ENCODE measurements at regions not wholly inside any gene's neighbourhood (a gene's known extent, or its start where the extent isn't known, plus 50 kb on each side); places are given as distances from the start of the nearest gene placed in this dataset.

- Histone ChIP-seq H3K4me1 (ENCODE audit: control insufficient read depth, insufficient read depth, low read length) (no peaks in the 10 kb centered on the region), H3K27me3 (ENCODE audit: control insufficient read depth, insufficient read depth, low read length) (no peaks in the 10 kb centered on the region), H3K9me3 (ENCODE audit: control insufficient read depth, insufficient read depth, low read depth, low read length) (no peaks in the 10 kb centered on the region), H3K4me3 (ENCODE audit: low read depth in 2 of 2, low read length in 2 of 2) (no peak overlapping the region), H3K36me3 (ENCODE audit: control insufficient read depth, insufficient read depth, low read length) (no peaks in the 10 kb centered on the region), H3K27ac (ENCODE audit: low read length) (no peak overlapping the region)
- TF ChIP-seq TCF7L2 (IDR thresholded peaks at IDR 0.05; ENCODE audit: low read depth, low read length) (no peak), SIN3A (IDR thresholded peaks at IDR 0.05; ENCODE audit: borderline replicate concordance, insufficient read depth, low read depth, low read length) (no peak), REST (IDR thresholded peaks at IDR 0.05; ENCODE audit: insufficient read depth in 1 of 2, low read depth in 2 of 2, low read length in 1 of 2) (no peak), CTCF (IDR thresholded peaks at IDR 0.05) (no peak), POLR2AphosphoS5 (IDR thresholded peaks at IDR 0.05; ENCODE audit: low read depth, low read length) (no peak)
- in situ Hi-C loops (cut with HindIII; ENCODE audit: low pct_unique_long_range_greater_than_20kb, low sequenced_read_pairs) (no loop called here), intact Hi-C loops (cut with micrococcal nuclease; ENCODE audit: unreplicated experiment) (no loop called here)
- BruUV-seq (replicated peaks), result no TSS peak
- no peak for ATAC-seq
- POLR2A ChIA-PET, result no interaction called here
- DNase-seq (ENCODE audit: low read depth, low spot score), result no peak
- CTCF ChIA-PET, result no interaction called here
These were observed 554.6 kb upstream of the RIOK2 start for GRCh38 chr5:97737608-97738007.

DNA sequence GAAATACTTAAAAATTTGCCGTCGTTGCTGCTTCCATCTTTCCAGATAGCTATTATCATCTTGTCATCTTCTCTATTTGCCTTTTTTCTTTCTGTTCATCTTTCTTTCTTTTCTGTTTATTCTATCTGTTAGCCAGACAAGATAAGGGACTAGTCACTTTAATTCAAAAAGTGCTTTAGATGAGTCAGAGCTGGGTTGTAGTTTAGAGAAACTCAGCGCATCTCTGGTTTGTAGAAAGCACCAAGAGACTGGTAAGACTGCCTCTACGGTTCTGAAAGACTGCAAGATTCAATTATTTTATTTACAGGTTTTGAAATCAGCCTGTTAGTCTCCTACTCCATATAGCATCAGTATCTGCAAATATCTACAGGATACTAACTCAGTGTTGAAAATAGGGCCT, 562.8 kb upstream of the RIOK2 start:
- H3K36me3 ChIP-seq (ENCODE audit: control insufficient read depth, insufficient read depth, low read length), result no peaks in the 10 kb centered on the region
- no peak overlapping the region for H3K27ac ChIP-seq (ENCODE audit: low read length)
- no peak overlapping the region for H3K4me3 ChIP-seq (ENCODE audit: low read depth in 2 of 2, low read length in 2 of 2)
- ATAC-seq (no peak), DNase-seq (ENCODE audit: low read depth, low spot score) (no peak)
- ChIA-PET POLR2A (no interaction called here), CTCF (no interaction called here)
- no peaks in the 10 kb centered on the region for H3K27me3 ChIP-seq (ENCODE audit: control insufficient read depth, insufficient read depth, low read length)
- no peaks in the 10 kb centered on the region for H3K9me3 ChIP-seq (ENCODE audit: control insufficient read depth, insufficient read depth, low read depth, low read length)
- in situ Hi-C loops (cut with HindIII; ENCODE audit: low pct_unique_long_range_greater_than_20kb, low sequenced_read_pairs) (no loop called here), intact Hi-C loops (cut with micrococcal nuclease; ENCODE audit: unreplicated experiment) (no loop called here)
- no peaks in the 10 kb centered on the region for H3K4me1 ChIP-seq (ENCODE audit: control insufficient read depth, insufficient read depth, low read length)
- no TSS peak for BruUV-seq (replicated peaks)
- TF ChIP-seq CTCF (IDR thresholded peaks at IDR 0.05) (no peak), POLR2AphosphoS5 (IDR thresholded peaks at IDR 0.05; ENCODE audit: low read depth, low read length) (no peak), SIN3A (IDR thresholded peaks at IDR 0.05; ENCODE audit: borderline replicate concordance, insufficient read depth, low read depth, low read length) (no peak), TCF7L2 (IDR thresholded peaks at IDR 0.05; ENCODE audit: low read depth, low read length) (no peak), REST (IDR thresholded peaks at IDR 0.05; ENCODE audit: insufficient read depth in 1 of 2, low read depth in 2 of 2, low read length in 1 of 2) (no peak)
